SK-N-SH treated with all-trans-retinoic acid at 6 μM for 48 hours (cell line): ENCODE measurements at regions not wholly inside any gene's neighbourhood (a gene's known extent, or its start where the extent isn't known, plus 50 kb on each side); places are given as distances from the start of the nearest gene placed in this dataset.

ENCODE experiments used
- ATAC-seq: fragments of 200-7000 bp; cut with Tn5 transposase; 3 replicates; pipeline ENCODE4 v1.9.1; 2020; ENCODE audit warnings: mild to moderate bottlenecking, moderate library complexity
- ARNTL ChIP-seq: fragments of 450-650 bp; formaldehyde crosslinking; IDR thresholded peaks from 2 replicates; pipeline ENCODE4 v1.5.0; 2020; ENCODE audit warnings: low read depth, mild to moderate bottlenecking, moderate library complexity, borderline replicate concordance
- BACH2 ChIP-seq: fragments of 250-450 bp; sonication (Bioruptor Pico); IDR thresholded peaks from 2 replicates; pipeline ENCODE4 v1.9.0; 2021; ENCODE audit warnings: mild to moderate bottlenecking, borderline replicate concordance
- CSDC2 ChIP-seq: fragments of 250-450 bp; sonication (Bioruptor Pico); IDR thresholded peaks from 2 replicates; pipeline ENCODE4 v1.5.0; 2020; ENCODE audit warnings: mild to moderate bottlenecking, moderate library complexity
- ESRRG ChIP-seq: fragments of 250-450 bp; sonication (Bioruptor Pico); IDR thresholded peaks from 2 replicates; pipeline ENCODE4 v1.6.1; 2021; ENCODE audit warnings: mild to moderate bottlenecking
- GLIS3 ChIP-seq: fragments of 250-450 bp; sonication (Bioruptor Pico); IDR thresholded peaks from 2 replicates; pipeline ENCODE4 v1.5.0; 2020; ENCODE audit warnings: mild to moderate bottlenecking, moderate library complexity
- ISL1 ChIP-seq: fragments of 250-450 bp; sonication (Bioruptor Pico); IDR thresholded peaks from 2 replicates; pipeline ENCODE4 v2.1.2; 2022; ENCODE audit warnings: mild to moderate bottlenecking, moderate library complexity
- OSR1 ChIP-seq: fragments of 250-450 bp; sonication (Bioruptor Pico); IDR thresholded peaks from 2 replicates; pipeline ENCODE4 v1.8.0; 2022; ENCODE audit warnings: moderate library complexity, mild to moderate bottlenecking, inconsistent platforms
- RARB ChIP-seq: fragments of 250-450 bp; sonication (Bioruptor Pico); IDR thresholded peaks from 2 replicates; pipeline ENCODE4 v1.8.0; 2021; ENCODE audit warnings: mild to moderate bottlenecking, moderate library complexity
- SNAI2 ChIP-seq: fragments of 250-450 bp; sonication (Bioruptor Pico); IDR thresholded peaks from 2 replicates; pipeline ENCODE4 v1.5.0; 2020; ENCODE audit warnings: mild to moderate bottlenecking, moderate library complexity
- TCF4 ChIP-seq: fragments of 250-450 bp; sonication (Bioruptor Pico); IDR thresholded peaks from 2 replicates; pipeline ENCODE4 v1.8.0; 2021; ENCODE audit warnings: mild to moderate bottlenecking, moderate library complexity, borderline replicate concordance
- TOX ChIP-seq: fragments of 250-450 bp; sonication (Bioruptor Pico); IDR thresholded peaks from 2 replicates; pipeline ENCODE4 v1.8.0; 2021; ENCODE audit warnings: mild to moderate bottlenecking, moderate library complexity, borderline replicate concordance
- ZC3H10 ChIP-seq: fragments of 250-450 bp; sonication (Bioruptor Pico); IDR thresholded peaks from 2 replicates; pipeline ENCODE4 v1.5.1; 2021; ENCODE audit warnings: mild to moderate bottlenecking, moderate library complexity
- ZFP3 ChIP-seq: fragments of 250-450 bp; sonication (Bioruptor Pico); IDR thresholded peaks from 2 replicates; pipeline ENCODE4 v1.5.0; 2020; ENCODE audit warnings: mild to moderate bottlenecking, moderate library complexity
- ZFP30 ChIP-seq: fragments of 450-650 bp; formaldehyde crosslinking; IDR thresholded peaks from 2 replicates; pipeline ENCODE4 v1.5.0; 2022; ENCODE audit warnings: mild to moderate bottlenecking, moderate library complexity
- ZNF70 ChIP-seq: fragments of 450-650 bp; formaldehyde crosslinking; IDR thresholded peaks from 2 replicates; pipeline ENCODE4 v1.5.0; 2020; ENCODE audit warnings: mild to moderate bottlenecking, moderate library complexity
- ZNF8 ChIP-seq: fragments of 450-650 bp; formaldehyde crosslinking; IDR thresholded peaks from 2 replicates; pipeline ENCODE4 v1.5.0; 2020; ENCODE audit warnings: mild to moderate bottlenecking, moderate library complexity
- TF ChIP-seq, protein P1 (sequence below): fragments of 250-450 bp; sonication (Bioruptor Pico); IDR thresholded peaks from 2 replicates; pipeline ENCODE4 v1.5.1; 2021; ENCODE audit warnings: mild to moderate bottlenecking, moderate library complexity
- TF ChIP-seq, protein P2 (sequence below): fragments of 250-450 bp; sonication (Bioruptor Pico); IDR thresholded peaks from 2 replicates; pipeline ENCODE4 v1.8.0; 2021; ENCODE audit warnings: low read depth, mild to moderate bottlenecking, moderate library complexity, borderline replicate concordance
- TF ChIP-seq, protein P3 (sequence below): fragments of 250-450 bp; sonication (Bioruptor Pico); IDR thresholded peaks from 2 replicates; pipeline ENCODE4 v1.8.0; 2020; ENCODE audit warnings: mild to moderate bottlenecking, moderate library complexity, borderline replicate concordance
- TF ChIP-seq, protein P4 (sequence below): fragments of 250-450 bp; sonication (Bioruptor Pico); IDR thresholded peaks from 2 replicates; pipeline ENCODE4 v1.5.0; 2020; ENCODE audit warnings: mild to moderate bottlenecking, moderate library complexity
- TF ChIP-seq, protein P5 (sequence below): fragments of 250-450 bp; sonication (Bioruptor Pico); IDR thresholded peaks from 2 replicates; pipeline ENCODE4 v1.5.1; 2020; ENCODE audit warnings: low read depth, mild to moderate bottlenecking, moderate library complexity

DNA sequence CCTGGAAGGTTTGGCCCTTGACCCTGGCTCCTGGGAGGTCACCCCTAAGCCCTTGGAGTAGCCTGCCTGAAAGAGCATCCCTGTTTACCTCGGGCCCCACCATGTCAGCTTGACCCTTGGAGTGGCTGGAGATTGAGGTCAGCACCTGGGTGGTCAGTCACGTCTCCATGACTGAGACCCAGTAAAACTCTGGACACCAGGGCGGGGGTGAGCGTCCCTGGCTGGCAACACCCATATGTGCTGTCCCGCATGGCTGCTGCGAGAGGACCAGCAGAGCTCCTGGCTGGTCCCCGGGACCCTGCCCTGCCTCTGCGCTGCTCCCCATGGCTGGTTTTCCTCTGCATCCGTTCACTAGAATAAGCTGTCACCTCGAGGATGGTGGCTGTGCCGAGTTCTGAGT, 91.2 kb downstream of the RBFOX3 start:
- no peak for ATAC-seq
- TF ChIP-seq, protein P1, sequence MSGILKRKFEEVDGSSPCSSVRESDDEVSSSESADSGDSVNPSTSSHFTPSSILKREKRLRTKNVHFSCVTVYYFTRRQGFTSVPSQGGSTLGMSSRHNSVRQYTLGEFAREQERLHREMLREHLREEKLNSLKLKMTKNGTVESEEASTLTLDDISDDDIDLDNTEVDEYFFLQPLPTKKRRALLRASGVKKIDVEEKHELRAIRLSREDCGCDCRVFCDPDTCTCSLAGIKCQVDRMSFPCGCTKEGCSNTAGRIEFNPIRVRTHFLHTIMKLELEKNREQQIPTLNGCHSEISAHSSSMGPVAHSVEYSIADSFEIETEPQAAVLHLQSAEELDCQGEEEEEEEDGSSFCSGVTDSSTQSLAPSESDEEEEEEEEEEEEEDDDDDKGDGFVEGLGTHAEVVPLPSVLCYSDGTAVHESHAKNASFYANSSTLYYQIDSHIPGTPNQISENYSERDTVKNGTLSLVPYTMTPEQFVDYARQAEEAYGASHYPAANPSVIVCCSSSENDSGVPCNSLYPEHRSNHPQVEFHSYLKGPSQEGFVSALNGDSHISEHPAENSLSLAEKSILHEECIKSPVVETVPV (CRISPR knock-in tag): no peak
- TF ChIP-seq RARB (CRISPR knock-in tag) (no peak), ISL1 (CRISPR knock-in tag) (no peak), SNAI2 (CRISPR knock-in tag) (no peak), ESRRG (no peak), ZC3H10 (CRISPR knock-in tag) (no peak), OSR1 (CRISPR knock-in tag) (no peak), CSDC2 (CRISPR knock-in tag) (no peak), GLIS3 (CRISPR knock-in tag) (no peak)
- TF ChIP-seq, protein P2, sequence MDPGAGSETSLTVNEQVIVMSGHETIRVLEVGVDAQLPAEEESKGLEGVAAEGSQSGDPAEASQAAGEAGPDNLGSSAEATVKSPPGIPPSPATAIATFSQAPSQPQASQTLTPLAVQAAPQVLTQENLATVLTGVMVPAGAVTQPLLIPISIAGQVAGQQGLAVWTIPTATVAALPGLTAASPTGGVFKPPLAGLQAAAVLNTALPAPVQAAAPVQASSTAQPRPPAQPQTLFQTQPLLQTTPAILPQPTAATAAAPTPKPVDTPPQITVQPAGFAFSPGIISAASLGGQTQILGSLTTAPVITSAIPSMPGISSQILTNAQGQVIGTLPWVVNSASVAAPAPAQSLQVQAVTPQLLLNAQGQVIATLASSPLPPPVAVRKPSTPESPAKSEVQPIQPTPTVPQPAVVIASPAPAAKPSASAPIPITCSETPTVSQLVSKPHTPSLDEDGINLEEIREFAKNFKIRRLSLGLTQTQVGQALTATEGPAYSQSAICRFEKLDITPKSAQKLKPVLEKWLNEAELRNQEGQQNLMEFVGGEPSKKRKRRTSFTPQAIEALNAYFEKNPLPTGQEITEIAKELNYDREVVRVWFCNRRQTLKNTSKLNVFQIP (CRISPR knock-in tag): no peak

DNA sequence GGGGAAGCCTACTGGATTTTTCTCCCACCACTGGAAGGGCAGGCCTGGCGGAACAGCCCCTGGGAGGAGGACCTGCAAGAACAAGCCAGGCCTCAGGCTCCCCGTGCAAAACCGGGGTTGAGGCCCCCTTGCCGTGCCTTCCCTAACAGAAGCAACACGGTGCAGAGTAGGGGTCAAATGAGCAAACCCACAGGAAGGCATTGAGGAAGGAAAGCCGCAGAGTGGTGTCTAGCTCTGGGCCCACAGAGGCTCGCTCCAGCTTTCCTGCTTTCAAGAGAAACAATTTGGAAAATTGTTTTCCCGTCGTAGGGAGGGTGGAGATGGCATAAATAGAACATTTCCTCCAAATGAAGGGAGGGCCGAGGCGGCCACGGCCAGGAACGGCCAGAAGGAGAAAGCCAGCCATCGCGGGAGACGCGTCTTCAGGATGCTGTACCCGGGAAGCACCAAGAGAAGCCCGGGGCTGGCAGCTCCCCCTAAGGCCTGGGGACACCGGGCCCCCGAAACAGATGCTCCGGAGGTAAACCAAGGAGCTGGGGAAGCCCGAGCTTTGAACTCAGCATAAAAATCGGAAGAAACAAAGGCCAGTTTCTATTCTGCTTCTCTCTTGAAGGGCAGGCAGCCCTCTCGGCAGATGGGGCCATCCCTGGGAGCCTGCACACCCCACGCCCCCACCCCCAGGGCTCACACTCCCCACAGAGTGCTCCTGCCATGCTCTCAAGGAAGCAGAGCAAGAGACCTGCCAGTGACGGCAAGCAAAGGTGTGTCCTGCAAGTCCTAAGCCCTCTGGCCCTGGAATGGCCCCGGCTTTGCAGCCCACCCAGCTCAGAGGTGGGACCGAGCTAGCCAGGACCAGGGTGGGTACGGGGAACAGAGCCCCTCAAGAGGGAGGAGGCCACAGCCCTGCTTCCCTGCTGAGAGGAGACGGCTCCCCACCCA, 92.0 kb downstream of the RBFOX3 start:
- TF ChIP-seq, protein P2 (CRISPR knock-in tag): no peak
- no peak for TF ChIP-seq ZNF8 (CRISPR knock-in tag)
- TF ChIP-seq TCF4 (CRISPR knock-in tag): no peak
- TF ChIP-seq ESRRG: no peak
- TF ChIP-seq ZFP30 (CRISPR knock-in tag): no peak
- TF ChIP-seq, protein P3, sequence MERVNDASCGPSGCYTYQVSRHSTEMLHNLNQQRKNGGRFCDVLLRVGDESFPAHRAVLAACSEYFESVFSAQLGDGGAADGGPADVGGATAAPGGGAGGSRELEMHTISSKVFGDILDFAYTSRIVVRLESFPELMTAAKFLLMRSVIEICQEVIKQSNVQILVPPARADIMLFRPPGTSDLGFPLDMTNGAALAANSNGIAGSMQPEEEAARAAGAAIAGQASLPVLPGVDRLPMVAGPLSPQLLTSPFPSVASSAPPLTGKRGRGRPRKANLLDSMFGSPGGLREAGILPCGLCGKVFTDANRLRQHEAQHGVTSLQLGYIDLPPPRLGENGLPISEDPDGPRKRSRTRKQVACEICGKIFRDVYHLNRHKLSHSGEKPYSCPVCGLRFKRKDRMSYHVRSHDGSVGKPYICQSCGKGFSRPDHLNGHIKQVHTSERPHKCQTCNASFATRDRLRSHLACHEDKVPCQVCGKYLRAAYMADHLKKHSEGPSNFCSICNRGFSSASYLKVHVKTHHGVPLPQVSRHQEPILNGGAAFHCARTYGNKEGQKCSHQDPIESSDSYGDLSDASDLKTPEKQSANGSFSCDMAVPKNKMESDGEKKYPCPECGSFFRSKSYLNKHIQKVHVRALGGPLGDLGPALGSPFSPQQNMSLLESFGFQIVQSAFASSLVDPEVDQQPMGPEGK (CRISPR knock-in tag): no peak
- TF ChIP-seq ARNTL: no peak
- TF ChIP-seq TOX (CRISPR knock-in tag): no peak
- TF ChIP-seq, protein P4, sequence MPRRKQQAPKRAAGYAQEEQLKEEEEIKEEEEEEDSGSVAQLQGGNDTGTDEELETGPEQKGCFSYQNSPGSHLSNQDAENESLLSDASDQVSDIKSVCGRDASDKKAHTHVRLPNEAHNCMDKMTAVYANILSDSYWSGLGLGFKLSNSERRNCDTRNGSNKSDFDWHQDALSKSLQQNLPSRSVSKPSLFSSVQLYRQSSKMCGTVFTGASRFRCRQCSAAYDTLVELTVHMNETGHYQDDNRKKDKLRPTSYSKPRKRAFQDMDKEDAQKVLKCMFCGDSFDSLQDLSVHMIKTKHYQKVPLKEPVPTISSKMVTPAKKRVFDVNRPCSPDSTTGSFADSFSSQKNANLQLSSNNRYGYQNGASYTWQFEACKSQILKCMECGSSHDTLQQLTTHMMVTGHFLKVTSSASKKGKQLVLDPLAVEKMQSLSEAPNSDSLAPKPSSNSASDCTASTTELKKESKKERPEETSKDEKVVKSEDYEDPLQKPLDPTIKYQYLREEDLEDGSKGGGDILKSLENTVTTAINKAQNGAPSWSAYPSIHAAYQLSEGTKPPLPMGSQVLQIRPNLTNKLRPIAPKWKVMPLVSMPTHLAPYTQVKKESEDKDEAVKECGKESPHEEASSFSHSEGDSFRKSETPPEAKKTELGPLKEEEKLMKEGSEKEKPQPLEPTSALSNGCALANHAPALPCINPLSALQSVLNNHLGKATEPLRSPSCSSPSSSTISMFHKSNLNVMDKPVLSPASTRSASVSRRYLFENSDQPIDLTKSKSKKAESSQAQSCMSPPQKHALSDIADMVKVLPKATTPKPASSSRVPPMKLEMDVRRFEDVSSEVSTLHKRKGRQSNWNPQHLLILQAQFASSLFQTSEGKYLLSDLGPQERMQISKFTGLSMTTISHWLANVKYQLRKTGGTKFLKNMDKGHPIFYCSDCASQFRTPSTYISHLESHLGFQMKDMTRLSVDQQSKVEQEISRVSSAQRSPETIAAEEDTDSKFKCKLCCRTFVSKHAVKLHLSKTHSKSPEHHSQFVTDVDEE (CRISPR knock-in tag): no peak
- TF ChIP-seq GLIS3 (CRISPR knock-in tag): no peak
- TF ChIP-seq, protein P5, sequence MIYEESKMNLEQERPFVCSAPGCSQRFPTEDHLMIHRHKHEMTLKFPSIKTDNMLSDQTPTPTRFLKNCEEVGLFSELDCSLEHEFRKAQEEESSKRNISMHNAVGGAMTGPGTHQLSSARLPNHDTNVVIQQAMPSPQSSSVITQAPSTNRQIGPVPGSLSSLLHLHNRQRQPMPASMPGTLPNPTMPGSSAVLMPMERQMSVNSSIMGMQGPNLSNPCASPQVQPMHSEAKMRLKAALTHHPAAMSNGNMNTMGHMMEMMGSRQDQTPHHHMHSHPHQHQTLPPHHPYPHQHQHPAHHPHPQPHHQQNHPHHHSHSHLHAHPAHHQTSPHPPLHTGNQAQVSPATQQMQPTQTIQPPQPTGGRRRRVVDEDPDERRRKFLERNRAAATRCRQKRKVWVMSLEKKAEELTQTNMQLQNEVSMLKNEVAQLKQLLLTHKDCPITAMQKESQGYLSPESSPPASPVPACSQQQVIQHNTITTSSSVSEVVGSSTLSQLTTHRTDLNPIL (CRISPR knock-in tag): no peak
- no peak for TF ChIP-seq BACH2 (CRISPR knock-in tag)
- no peak for TF ChIP-seq ZC3H10 (CRISPR knock-in tag)
- TF ChIP-seq CSDC2 (CRISPR knock-in tag): no peak
- TF ChIP-seq ZNF70 (CRISPR knock-in tag): no peak
- TF ChIP-seq ZFP3 (CRISPR knock-in tag): no peak
- TF ChIP-seq RARB (CRISPR knock-in tag): no peak
- TF ChIP-seq ISL1 (CRISPR knock-in tag): no peak
- TF ChIP-seq, protein P1 (CRISPR knock-in tag): no peak
- TF ChIP-seq SNAI2 (CRISPR knock-in tag): no peak
- no peak for ATAC-seq
